GM12875 (cell line): ENCODE measurements at regions not wholly inside any gene's neighbourhood (a gene's known extent, or its start where the extent isn't known, plus 50 kb on each side); places are given as distances from the start of the nearest gene placed in this dataset.

Experiments used
- H3K4me3 ChIP-seq: one replicate; pipeline ENCODE4 v1.5.1; 2011; ENCODE audit warnings: low read depth, low read length, control low read depth
- TF ChIP-seq, protein P1 (sequence below): IDR thresholded peaks from 2 replicates; pipeline ENCODE4 v1.5.1; 2011; ENCODE audit warnings: low read depth, mild to moderate bottlenecking, control low read depth, inconsistent platforms, low read length, moderate library complexity, borderline replicate concordance; ENCODE audit not compliant: insufficient read depth

DNA sequence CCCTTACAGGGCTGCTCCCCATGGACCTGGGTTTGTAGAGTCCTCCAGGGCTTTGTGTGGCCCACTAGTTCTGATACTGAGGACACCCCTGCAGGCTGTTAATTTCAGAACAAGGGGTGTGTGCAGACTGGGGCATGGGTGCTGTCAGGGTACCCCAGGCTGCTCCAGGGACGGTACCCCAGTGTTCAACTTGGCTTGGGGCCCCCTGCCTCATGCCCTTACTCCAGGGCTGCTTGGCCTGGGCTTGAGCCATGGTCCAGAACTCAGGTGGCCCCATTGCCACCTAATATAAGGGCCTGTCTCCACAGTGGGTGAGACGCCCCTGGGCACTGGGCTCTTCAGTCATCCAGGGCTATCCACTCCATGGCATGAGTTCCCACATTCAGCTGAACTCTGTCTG lies 1417.6 kb downstream of the UQCRFS1 start:
- no peak overlapping the region for H3K4me3 ChIP-seq

DNA sequence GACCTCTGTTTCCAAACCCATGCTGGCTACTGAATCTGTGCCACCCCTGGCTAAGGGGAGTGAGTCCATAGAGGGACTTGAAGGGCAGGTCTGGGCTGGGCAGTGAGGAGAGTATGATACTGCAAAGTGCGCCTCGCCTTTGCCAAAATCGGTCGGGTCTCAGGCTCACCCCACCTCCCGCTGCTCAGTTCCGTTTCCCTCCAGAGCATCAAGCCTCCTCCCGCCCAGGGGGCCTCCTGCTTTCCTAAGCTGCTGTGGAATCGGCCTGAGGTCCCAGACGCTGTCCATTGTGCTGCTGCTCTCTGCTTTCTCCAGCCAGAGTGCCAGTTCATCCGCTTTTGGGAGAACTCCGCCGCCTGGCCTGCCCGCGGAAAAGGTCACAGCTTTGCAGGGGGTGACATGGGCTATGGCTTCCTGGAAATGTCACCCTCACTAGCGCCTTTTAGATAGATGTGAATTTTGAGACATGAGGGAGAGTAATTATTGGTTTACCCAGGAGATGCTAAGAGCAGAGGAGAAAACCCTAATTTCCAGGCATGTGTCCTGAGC lies 1418.4 kb downstream of the UQCRFS1 start:
- TF ChIP-seq, protein P1, sequence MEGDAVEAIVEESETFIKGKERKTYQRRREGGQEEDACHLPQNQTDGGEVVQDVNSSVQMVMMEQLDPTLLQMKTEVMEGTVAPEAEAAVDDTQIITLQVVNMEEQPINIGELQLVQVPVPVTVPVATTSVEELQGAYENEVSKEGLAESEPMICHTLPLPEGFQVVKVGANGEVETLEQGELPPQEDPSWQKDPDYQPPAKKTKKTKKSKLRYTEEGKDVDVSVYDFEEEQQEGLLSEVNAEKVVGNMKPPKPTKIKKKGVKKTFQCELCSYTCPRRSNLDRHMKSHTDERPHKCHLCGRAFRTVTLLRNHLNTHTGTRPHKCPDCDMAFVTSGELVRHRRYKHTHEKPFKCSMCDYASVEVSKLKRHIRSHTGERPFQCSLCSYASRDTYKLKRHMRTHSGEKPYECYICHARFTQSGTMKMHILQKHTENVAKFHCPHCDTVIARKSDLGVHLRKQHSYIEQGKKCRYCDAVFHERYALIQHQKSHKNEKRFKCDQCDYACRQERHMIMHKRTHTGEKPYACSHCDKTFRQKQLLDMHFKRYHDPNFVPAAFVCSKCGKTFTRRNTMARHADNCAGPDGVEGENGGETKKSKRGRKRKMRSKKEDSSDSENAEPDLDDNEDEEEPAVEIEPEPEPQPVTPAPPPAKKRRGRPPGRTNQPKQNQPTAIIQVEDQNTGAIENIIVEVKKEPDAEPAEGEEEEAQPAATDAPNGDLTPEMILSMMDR = no peak
- H3K4me3 ChIP-seq = peak overlapping the region; percentile 77

More for the DNA sequence above, 1417.6 kb downstream of the UQCRFS1 start:
- TF ChIP-seq, protein P1 = no peak

DNA sequence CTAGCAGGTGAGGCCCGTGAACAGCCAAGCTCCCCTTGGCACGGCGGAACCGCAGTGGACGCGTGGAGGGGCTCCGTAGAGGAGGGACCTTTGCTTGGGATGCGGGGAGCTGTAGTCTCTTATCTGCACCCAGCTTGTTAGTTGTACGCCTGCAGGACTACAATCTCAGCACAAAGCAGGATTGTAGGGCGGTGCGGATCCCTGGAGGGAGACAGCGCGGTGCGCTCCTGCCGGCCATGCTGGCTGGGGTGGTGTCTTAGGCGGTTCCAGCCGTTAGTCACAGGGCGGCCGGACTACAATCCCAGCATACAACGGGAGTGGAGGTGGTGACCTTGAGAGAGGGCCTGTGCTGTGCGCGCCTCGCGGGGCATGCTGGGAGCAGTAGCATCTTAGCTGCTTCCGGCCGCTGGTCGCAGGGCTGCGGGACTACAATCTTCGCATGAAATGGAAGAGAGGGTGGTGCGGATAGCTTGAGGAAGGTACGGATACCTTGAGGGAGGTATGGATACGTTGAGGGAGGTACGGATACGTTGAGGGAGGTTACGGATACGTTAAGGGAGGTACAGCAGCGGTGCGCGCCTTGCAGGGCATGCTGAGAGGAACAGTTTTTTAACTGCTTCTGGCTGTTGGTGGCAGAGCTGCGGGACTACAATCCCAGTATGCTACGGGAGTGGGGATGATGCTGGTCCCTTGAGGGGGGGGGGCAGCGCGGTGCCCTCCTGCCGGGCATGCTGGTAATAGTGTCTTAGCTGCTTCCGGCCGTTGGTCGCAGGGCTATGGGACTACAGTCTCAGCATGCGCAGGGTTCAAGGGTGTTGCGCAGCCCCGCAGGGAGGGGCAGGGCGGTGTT lies 1419.1 kb downstream of the UQCRFS1 start:
- H3K4me3 ChIP-seq = peak overlapping the region; percentile 77
- TF ChIP-seq, protein P1 = 0 out of 2 replicates have a peak, but pooled peaks have one; percentile 1

GRCh38 chr19:27793128-27793643 lies 1419.8 kb downstream of the UQCRFS1 start:
- peak overlapping the region; percentile 77 for H3K4me3 ChIP-seq
- TF ChIP-seq, protein P1 = no peak

GRCh38 chr19:27792576-27793127 lies 1420.3 kb downstream of the UQCRFS1 start:
- TF ChIP-seq, protein P1 = no peak
- peak overlapping the region; percentile 77 for H3K4me3 ChIP-seq

- TF ChIP-seq, protein P1 = no peak
- no peak overlapping the region for H3K4me3 ChIP-seq
Observed at GRCh38 chr19:27780367-27781075, 1432.4 kb downstream of the UQCRFS1 start.
